Activated naive CD8-positive, alpha-beta T cell treated with anti-CD3 and anti-CD28 coated beads for 36 hours (primary cell): ENCODE measurements at regions not wholly inside any gene's neighbourhood (a gene's known extent, or its start where the extent isn't known, plus 50 kb on each side); places are given as distances from the start of the nearest gene placed in this dataset.

ENCODE experiments used
- DNase-seq: peaks from one replicate; pipeline ENCODE4 v3.0.0; 2021
- H3K27ac Mint-ChIP-seq: one replicate; pipeline ENCODE4 v1.8.0; 2022; ENCODE audit warnings: mild to moderate bottlenecking, moderate library complexity, mixed read lengths
- H3K27me3 Mint-ChIP-seq: one replicate; pipeline ENCODE4 v1.8.0; 2022; ENCODE audit warnings: mild to moderate bottlenecking, mixed read lengths
- H3K36me3 Mint-ChIP-seq: one replicate; pipeline ENCODE4 v1.8.0; 2021; ENCODE audit warnings: mild to moderate bottlenecking, mixed read lengths
- H3K4me1 Mint-ChIP-seq: one replicate; pipeline ENCODE4 v1.8.0; 2021; ENCODE audit warnings: mixed read lengths
- H3K4me3 Mint-ChIP-seq: one replicate; pipeline ENCODE4 v1.8.0; 2022; ENCODE audit warnings: mild to moderate bottlenecking, moderate library complexity, mixed read lengths
- H3K9me3 Mint-ChIP-seq: one replicate; pipeline ENCODE4 v1.8.0; 2022; ENCODE audit warnings: mixed read lengths

GRCh38 chr7:69017208-69017607 is 581.1 kb upstream of the AUTS2 start:
- peaks cover 13% of the 10 kb centered on the region for H3K9me3 Mint-ChIP-seq
- DNase-seq: no peak
- no peaks in the 10 kb centered on the region for H3K27me3 Mint-ChIP-seq
- H3K27ac Mint-ChIP-seq: no peak overlapping the region
- H3K4me1 Mint-ChIP-seq: no peaks in the 10 kb centered on the region
- no peak overlapping the region for H3K4me3 Mint-ChIP-seq
- no peaks in the 10 kb centered on the region for H3K36me3 Mint-ChIP-seq

- H3K27ac Mint-ChIP-seq: no peak overlapping the region
Measured at GRCh38 chr7:69018200-69018599, 580.1 kb upstream of the AUTS2 start.

GRCh38 chr7:69019437-69019836 is 578.8 kb upstream of the AUTS2 start:
- Mint-ChIP-seq H3K4me3 (no peak overlapping the region), H3K27me3 (no peaks in the 10 kb centered on the region), H3K9me3 (peaks cover 16% of the 10 kb centered on the region), H3K4me1 (no peaks in the 10 kb centered on the region), H3K36me3 (no peaks in the 10 kb centered on the region), H3K27ac (no peak overlapping the region)
- DNase-seq: no peak

More at GRCh38 chr7:69018200-69018599, 580.1 kb upstream of the AUTS2 start:
- no peak for DNase-seq
- H3K36me3 Mint-ChIP-seq: no peaks in the 10 kb centered on the region
- no peaks in the 10 kb centered on the region for H3K4me1 Mint-ChIP-seq
- no peak overlapping the region for H3K4me3 Mint-ChIP-seq
- no peaks in the 10 kb centered on the region for H3K27me3 Mint-ChIP-seq
- peaks cover 16% of the 10 kb centered on the region for H3K9me3 Mint-ChIP-seq

- H3K36me3 Mint-ChIP-seq: no peaks in the 10 kb centered on the region
- no peak for DNase-seq
- no peaks in the 10 kb centered on the region for H3K27me3 Mint-ChIP-seq
- peaks cover 16% of the 10 kb centered on the region for H3K9me3 Mint-ChIP-seq
- no peak overlapping the region for H3K27ac Mint-ChIP-seq
- no peaks in the 10 kb centered on the region for H3K4me1 Mint-ChIP-seq
- no peak overlapping the region for H3K4me3 Mint-ChIP-seq
Measured at GRCh38 chr7:69020536-69020935, 577.7 kb upstream of the AUTS2 start.

GRCh38 chr7:69025249-69025648 is 573.0 kb upstream of the AUTS2 start:
- Mint-ChIP-seq H3K36me3 (no peaks in the 10 kb centered on the region), H3K9me3 (peaks cover 10% of the 10 kb centered on the region), H3K4me1 (no peaks in the 10 kb centered on the region), H3K4me3 (no peak overlapping the region), H3K27me3 (no peaks in the 10 kb centered on the region), H3K27ac (no peak overlapping the region)
- DNase-seq: no peak

- H3K9me3 Mint-ChIP-seq: peaks cover 4% of the 10 kb centered on the region
- DNase-seq: no peak
- no peaks in the 10 kb centered on the region for H3K4me1 Mint-ChIP-seq
- H3K27ac Mint-ChIP-seq: no peak overlapping the region
- H3K27me3 Mint-ChIP-seq: no peaks in the 10 kb centered on the region
- no peaks in the 10 kb centered on the region for H3K36me3 Mint-ChIP-seq
- no peak overlapping the region for H3K4me3 Mint-ChIP-seq
Measured at GRCh38 chr7:69032848-69033247, 565.4 kb upstream of the AUTS2 start.

- Mint-ChIP-seq H3K4me1 (no peaks in the 10 kb centered on the region), H3K27ac (no peak overlapping the region), H3K4me3 (no peak overlapping the region), H3K36me3 (no peaks in the 10 kb centered on the region), H3K27me3 (no peaks in the 10 kb centered on the region), H3K9me3 (no peaks in the 10 kb centered on the region)
- no peak for DNase-seq
Measured at GRCh38 chr7:69035826-69036225, 562.4 kb upstream of the AUTS2 start.

- H3K27me3 Mint-ChIP-seq: no peaks in the 10 kb centered on the region
- H3K4me3 Mint-ChIP-seq: no peak overlapping the region
- H3K27ac Mint-ChIP-seq: no peak overlapping the region
- H3K36me3 Mint-ChIP-seq: no peaks in the 10 kb centered on the region
- no peaks in the 10 kb centered on the region for H3K4me1 Mint-ChIP-seq
- H3K9me3 Mint-ChIP-seq: no peaks in the 10 kb centered on the region
- no peak for DNase-seq
Measured at GRCh38 chr7:69036301-69036700, 562.0 kb upstream of the AUTS2 start.

- no peak overlapping the region for H3K27ac Mint-ChIP-seq
- DNase-seq: no peak
- no peaks in the 10 kb centered on the region for H3K4me1 Mint-ChIP-seq
- H3K4me3 Mint-ChIP-seq: no peak overlapping the region
- H3K27me3 Mint-ChIP-seq: no peaks in the 10 kb centered on the region
- no peaks in the 10 kb centered on the region for H3K36me3 Mint-ChIP-seq
- peaks cover 13% of the 10 kb centered on the region for H3K9me3 Mint-ChIP-seq
Measured at GRCh38 chr7:69038915-69039314, 559.4 kb upstream of the AUTS2 start.

GRCh38 chr7:69042138-69042537 is 556.1 kb upstream of the AUTS2 start:
- no peak for DNase-seq
- H3K27ac Mint-ChIP-seq: no peak overlapping the region
- H3K36me3 Mint-ChIP-seq: no peaks in the 10 kb centered on the region

GRCh38 chr7:69047151-69047754 is 551.0 kb upstream of the AUTS2 start:
- no peaks in the 10 kb centered on the region for H3K27me3 Mint-ChIP-seq
- H3K9me3 Mint-ChIP-seq: peaks cover 18% of the 10 kb centered on the region
- no peak overlapping the region for H3K4me3 Mint-ChIP-seq

More at GRCh38 chr7:69042138-69042537, 556.1 kb upstream of the AUTS2 start:
- no peaks in the 10 kb centered on the region for H3K27me3 Mint-ChIP-seq
- peaks cover 23% of the 10 kb centered on the region for H3K9me3 Mint-ChIP-seq
- no peaks in the 10 kb centered on the region for H3K4me1 Mint-ChIP-seq
- no peak overlapping the region for H3K4me3 Mint-ChIP-seq

GRCh38 chr7:69049326-69049725 is 548.9 kb upstream of the AUTS2 start:
- Mint-ChIP-seq H3K27ac (no peak overlapping the region), H3K4me1 (no peaks in the 10 kb centered on the region), H3K9me3 (peaks cover 10% of the 10 kb centered on the region), H3K27me3 (no peaks in the 10 kb centered on the region), H3K4me3 (no peak overlapping the region), H3K36me3 (no peaks in the 10 kb centered on the region)
- DNase-seq: no peak

More at GRCh38 chr7:69047151-69047754, 551.0 kb upstream of the AUTS2 start:
- DNase-seq: no peak
- Mint-ChIP-seq H3K36me3 (no peaks in the 10 kb centered on the region), H3K27ac (no peak overlapping the region), H3K4me1 (no peaks in the 10 kb centered on the region)

GRCh38 chr7:69052447-69052846 is 545.8 kb upstream of the AUTS2 start:
- H3K27ac Mint-ChIP-seq: no peak overlapping the region
- no peak overlapping the region for H3K4me3 Mint-ChIP-seq
- no peaks in the 10 kb centered on the region for H3K27me3 Mint-ChIP-seq
- H3K9me3 Mint-ChIP-seq: peaks cover 4% of the 10 kb centered on the region
- no peaks in the 10 kb centered on the region for H3K36me3 Mint-ChIP-seq
- no peak for DNase-seq
- no peaks in the 10 kb centered on the region for H3K4me1 Mint-ChIP-seq

- Mint-ChIP-seq H3K4me3 (no peak overlapping the region), H3K4me1 (no peaks in the 10 kb centered on the region), H3K9me3 (peaks cover 9% of the 10 kb centered on the region), H3K27ac (no peak overlapping the region), H3K36me3 (no peaks in the 10 kb centered on the region), H3K27me3 (no peaks in the 10 kb centered on the region)
- no peak for DNase-seq
Measured at GRCh38 chr7:69060516-69060915, 537.8 kb upstream of the AUTS2 start.

- Mint-ChIP-seq H3K4me3 (no peak overlapping the region), H3K27ac (no peak overlapping the region), H3K27me3 (no peaks in the 10 kb centered on the region), H3K9me3 (peaks cover 13% of the 10 kb centered on the region), H3K36me3 (no peaks in the 10 kb centered on the region), H3K4me1 (no peaks in the 10 kb centered on the region)
- DNase-seq: no peak
Measured at GRCh38 chr7:69062020-69062765, 536.1 kb upstream of the AUTS2 start.

GRCh38 chr7:69067397-69067796 is 530.9 kb upstream of the AUTS2 start:
- no peaks in the 10 kb centered on the region for H3K4me1 Mint-ChIP-seq

More at GRCh38 chr7:69067397-69067796, 530.9 kb upstream of the AUTS2 start:
- Mint-ChIP-seq H3K27ac (no peak overlapping the region), H3K4me3 (no peak overlapping the region), H3K36me3 (no peaks in the 10 kb centered on the region), H3K9me3 (peaks cover 7% of the 10 kb centered on the region), H3K27me3 (no peaks in the 10 kb centered on the region)
- no peak for DNase-seq
